ENCODE measurements at regions not wholly inside any gene's neighbourhood (a gene's known extent, or its start where the extent isn't known, plus 50 kb on each side); places are given as distances from the start of the nearest gene placed in this dataset.

DNA sequence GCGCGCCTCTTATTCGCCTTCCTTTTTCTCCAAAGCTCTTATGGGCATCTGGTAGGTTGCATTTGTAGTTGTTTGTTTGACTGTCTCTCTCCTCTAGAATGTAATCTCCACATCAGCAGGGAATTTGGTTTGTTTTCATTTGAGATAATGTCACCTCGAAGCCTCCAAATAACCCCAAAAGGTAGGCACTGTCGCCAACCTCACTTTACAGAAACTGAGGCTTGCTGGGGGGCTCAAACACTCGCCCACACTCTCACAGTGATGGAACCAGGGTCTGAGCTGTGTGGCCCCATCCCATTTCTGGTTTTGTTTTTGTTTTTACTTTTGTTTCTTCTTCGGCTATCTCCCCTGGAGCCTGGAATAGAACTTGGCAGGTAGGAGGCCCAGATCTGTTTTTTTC, 172.2 kb upstream of the MYCN start:
- Mint-ChIP-seq H3K9me3 (ENCODE audit: unreplicated experiment) (no peaks in the 10 kb centered on the region), H3K4me1 (ENCODE audit: low read depth, unreplicated experiment) (peaks cover 10% of the 10 kb centered on the region), H3K36me3 (ENCODE audit: unreplicated experiment) (no peaks in the 10 kb centered on the region), H3K27me3 (ENCODE audit: unreplicated experiment) (peaks cover 17% of the 10 kb centered on the region), H3K27ac (ENCODE audit: unreplicated experiment) (no peak overlapping the region), H3K4me3 (ENCODE audit: unreplicated experiment) (no peak overlapping the region)
- TF ChIP-seq, protein P1, sequence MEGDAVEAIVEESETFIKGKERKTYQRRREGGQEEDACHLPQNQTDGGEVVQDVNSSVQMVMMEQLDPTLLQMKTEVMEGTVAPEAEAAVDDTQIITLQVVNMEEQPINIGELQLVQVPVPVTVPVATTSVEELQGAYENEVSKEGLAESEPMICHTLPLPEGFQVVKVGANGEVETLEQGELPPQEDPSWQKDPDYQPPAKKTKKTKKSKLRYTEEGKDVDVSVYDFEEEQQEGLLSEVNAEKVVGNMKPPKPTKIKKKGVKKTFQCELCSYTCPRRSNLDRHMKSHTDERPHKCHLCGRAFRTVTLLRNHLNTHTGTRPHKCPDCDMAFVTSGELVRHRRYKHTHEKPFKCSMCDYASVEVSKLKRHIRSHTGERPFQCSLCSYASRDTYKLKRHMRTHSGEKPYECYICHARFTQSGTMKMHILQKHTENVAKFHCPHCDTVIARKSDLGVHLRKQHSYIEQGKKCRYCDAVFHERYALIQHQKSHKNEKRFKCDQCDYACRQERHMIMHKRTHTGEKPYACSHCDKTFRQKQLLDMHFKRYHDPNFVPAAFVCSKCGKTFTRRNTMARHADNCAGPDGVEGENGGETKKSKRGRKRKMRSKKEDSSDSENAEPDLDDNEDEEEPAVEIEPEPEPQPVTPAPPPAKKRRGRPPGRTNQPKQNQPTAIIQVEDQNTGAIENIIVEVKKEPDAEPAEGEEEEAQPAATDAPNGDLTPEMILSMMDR (IDR thresholded peaks at IDR 0.05; ENCODE audit: partially characterized antibody, unreplicated experiment) = no peak
- DNase-seq = no peak

DNA sequence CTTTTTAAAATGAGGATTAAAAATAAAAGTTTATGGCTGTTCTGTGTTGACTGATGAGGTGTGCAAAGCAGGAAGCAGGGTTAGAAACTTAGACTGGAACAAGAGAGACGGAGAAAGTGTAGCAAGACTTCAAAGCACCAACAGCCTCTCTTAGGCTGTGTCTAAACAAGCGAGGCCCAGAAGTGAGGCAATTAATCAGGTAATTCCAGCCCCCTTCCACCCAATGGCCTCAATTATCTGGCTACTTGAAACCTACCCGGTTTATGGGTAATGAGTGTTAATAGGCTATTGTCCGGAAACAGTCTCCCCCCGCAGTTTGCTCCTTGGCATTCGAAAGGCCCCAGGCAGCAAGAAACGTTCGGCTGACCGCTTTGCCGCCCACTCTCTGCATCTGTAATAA, 171.7 kb upstream of the MYCN start:
- no peak for DNase-seq
- H3K9me3 Mint-ChIP-seq (ENCODE audit: unreplicated experiment) = no peaks in the 10 kb centered on the region
- H3K36me3 Mint-ChIP-seq (ENCODE audit: unreplicated experiment) = no peaks in the 10 kb centered on the region
- no peak overlapping the region for H3K4me3 Mint-ChIP-seq (ENCODE audit: unreplicated experiment)
- H3K4me1 Mint-ChIP-seq (ENCODE audit: low read depth, unreplicated experiment) = peaks cover 7% of the 10 kb centered on the region
- no peak overlapping the region for H3K27ac Mint-ChIP-seq (ENCODE audit: unreplicated experiment)
- TF ChIP-seq, protein P1 (IDR thresholded peaks at IDR 0.05; ENCODE audit: partially characterized antibody, unreplicated experiment) = no peak
- peaks cover 17% of the 10 kb centered on the region for H3K27me3 Mint-ChIP-seq (ENCODE audit: unreplicated experiment)

DNA sequence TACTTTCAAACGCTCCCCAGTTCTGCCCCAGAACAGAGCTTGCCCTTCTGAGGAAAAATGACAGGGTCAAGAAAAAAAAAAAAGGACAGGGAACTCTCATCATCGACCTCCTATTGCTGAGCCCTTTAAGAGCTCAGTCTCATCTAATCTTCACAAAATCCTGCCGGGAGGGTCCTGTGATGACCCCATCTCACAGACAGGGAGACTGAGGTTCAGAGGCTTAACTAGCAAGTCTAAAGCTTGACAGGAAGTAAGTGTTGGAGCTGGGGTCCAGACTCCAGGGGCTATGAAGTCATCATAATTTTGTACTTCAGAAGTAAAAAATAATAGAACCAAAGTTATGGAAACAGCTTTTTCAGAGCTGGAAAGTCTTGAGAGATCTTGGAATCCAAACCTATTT, 171.1 kb upstream of the MYCN start:
- H3K4me1 Mint-ChIP-seq (ENCODE audit: low read depth, unreplicated experiment) = peaks cover 7% of the 10 kb centered on the region
- TF ChIP-seq, protein P1 (IDR thresholded peaks at IDR 0.05; ENCODE audit: partially characterized antibody, unreplicated experiment) = no peak
- no peaks in the 10 kb centered on the region for H3K9me3 Mint-ChIP-seq (ENCODE audit: unreplicated experiment)
- DNase-seq = no peak
- H3K27me3 Mint-ChIP-seq (ENCODE audit: unreplicated experiment) = peaks cover 17% of the 10 kb centered on the region
- peak overlapping the region; percentile 17 for H3K27ac Mint-ChIP-seq (ENCODE audit: unreplicated experiment)
- H3K36me3 Mint-ChIP-seq (ENCODE audit: unreplicated experiment) = no peaks in the 10 kb centered on the region
- H3K4me3 Mint-ChIP-seq (ENCODE audit: unreplicated experiment) = no peak overlapping the region

DNA sequence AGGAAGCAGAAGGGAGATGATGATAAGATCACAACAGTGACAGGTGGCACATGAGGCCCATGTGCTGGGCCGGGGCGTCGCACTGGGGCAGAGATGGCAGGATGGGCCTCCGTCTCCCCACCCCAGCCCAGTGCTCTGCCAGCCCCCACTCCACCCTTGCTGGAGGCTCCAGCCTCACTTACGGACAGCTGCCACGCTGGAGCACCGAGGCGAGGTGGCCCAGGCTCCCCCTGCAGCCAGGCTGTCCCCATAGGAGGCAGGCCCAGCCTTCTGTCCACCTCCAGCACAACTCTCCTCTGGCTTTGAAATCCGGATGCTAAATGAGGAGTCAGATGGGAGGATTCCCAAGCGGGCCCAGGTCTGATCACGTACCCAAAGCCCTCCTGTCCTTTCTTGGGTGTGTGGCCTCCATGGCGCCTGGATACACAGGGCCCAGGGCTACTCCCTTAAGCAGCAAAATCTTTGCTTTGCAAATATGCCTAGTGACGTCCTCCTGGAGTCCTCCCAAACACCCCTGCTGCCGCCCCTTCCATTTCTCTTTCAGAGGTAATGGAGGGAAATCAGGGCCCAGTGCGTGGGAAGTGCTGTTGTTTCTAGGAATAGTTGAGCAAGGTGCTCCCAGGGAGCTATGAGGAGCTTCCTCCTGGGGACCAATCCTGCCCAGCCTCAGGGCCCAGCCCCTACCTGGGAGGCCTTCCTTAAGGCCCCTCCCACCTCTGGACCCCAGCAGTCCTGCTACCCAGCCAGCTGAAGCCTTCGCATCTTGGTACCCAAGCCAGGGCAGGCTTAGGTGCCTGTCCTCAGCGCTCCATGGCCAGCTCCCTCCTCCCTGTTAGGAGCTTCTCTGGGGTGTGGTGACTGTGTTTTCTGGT, 170.4 kb upstream of the MYCN start:
- no peak overlapping the region for H3K4me3 Mint-ChIP-seq (ENCODE audit: unreplicated experiment)
- TF ChIP-seq, protein P1 (IDR thresholded peaks at IDR 0.05; ENCODE audit: partially characterized antibody, unreplicated experiment) = no peak
- no peaks in the 10 kb centered on the region for H3K36me3 Mint-ChIP-seq (ENCODE audit: unreplicated experiment)
- no peaks in the 10 kb centered on the region for H3K9me3 Mint-ChIP-seq (ENCODE audit: unreplicated experiment)
- peaks cover 7% of the 10 kb centered on the region for H3K4me1 Mint-ChIP-seq (ENCODE audit: low read depth, unreplicated experiment)
- peaks cover 16% of the 10 kb centered on the region for H3K27me3 Mint-ChIP-seq (ENCODE audit: unreplicated experiment)
- H3K27ac Mint-ChIP-seq (ENCODE audit: unreplicated experiment) = peak overlapping the region; percentile 17
- DNase-seq = peak; percentile 49

DNA sequence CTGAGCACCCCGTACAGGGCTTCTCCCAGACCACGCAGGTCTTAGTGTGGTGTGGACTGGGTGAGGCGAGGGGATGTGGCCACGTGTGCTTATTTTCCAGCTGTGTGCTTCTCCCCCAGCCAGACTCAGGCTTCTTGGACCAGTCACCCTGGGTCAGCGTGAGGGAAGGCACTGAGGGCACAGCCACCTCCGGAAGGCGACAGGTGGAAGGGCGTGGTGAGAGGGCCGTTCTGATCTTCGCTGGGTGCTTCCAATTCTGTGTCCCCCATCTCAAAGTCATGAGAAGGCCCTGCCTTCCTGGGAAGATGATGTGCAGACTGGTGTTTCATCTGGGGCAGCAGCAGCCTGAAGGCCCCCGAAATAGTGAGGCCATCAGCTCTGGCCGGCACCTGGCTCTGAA, 169.7 kb upstream of the MYCN start:
- H3K9me3 Mint-ChIP-seq (ENCODE audit: unreplicated experiment) = no peaks in the 10 kb centered on the region
- H3K4me1 Mint-ChIP-seq (ENCODE audit: low read depth, unreplicated experiment) = peaks cover 7% of the 10 kb centered on the region

More for the DNA sequence above, 169.7 kb upstream of the MYCN start:
- peaks cover 16% of the 10 kb centered on the region for H3K27me3 Mint-ChIP-seq (ENCODE audit: unreplicated experiment)
- no peak overlapping the region for H3K4me3 Mint-ChIP-seq (ENCODE audit: unreplicated experiment)
- TF ChIP-seq, protein P1 (IDR thresholded peaks at IDR 0.05; ENCODE audit: partially characterized antibody, unreplicated experiment) = no peak
- no peak for DNase-seq
- H3K36me3 Mint-ChIP-seq (ENCODE audit: unreplicated experiment) = no peaks in the 10 kb centered on the region
- no peak overlapping the region for H3K27ac Mint-ChIP-seq (ENCODE audit: unreplicated experiment)
